ENCODE measurements at regions not wholly inside any gene's neighbourhood (a gene's known extent, or its start where the extent isn't known, plus 50 kb on each side); places are given as distances from the start of the nearest gene placed in this dataset.

- no peak for DNase-seq
- no peak overlapping the region for H2AFZ ChIP-seq (ENCODE audit: low read depth, low read length)
- H3K79me2 ChIP-seq (ENCODE audit: insufficient read depth, low read length) = no peaks in the 10 kb centered on the region
- ATAC-seq (ENCODE audit: insufficient read depth, low read depth) = no peak
- no peaks in the 10 kb centered on the region for H3K27me3 ChIP-seq (ENCODE audit: insufficient read depth, low read length, poor library complexity)
- TF ChIP-seq, protein P1, sequence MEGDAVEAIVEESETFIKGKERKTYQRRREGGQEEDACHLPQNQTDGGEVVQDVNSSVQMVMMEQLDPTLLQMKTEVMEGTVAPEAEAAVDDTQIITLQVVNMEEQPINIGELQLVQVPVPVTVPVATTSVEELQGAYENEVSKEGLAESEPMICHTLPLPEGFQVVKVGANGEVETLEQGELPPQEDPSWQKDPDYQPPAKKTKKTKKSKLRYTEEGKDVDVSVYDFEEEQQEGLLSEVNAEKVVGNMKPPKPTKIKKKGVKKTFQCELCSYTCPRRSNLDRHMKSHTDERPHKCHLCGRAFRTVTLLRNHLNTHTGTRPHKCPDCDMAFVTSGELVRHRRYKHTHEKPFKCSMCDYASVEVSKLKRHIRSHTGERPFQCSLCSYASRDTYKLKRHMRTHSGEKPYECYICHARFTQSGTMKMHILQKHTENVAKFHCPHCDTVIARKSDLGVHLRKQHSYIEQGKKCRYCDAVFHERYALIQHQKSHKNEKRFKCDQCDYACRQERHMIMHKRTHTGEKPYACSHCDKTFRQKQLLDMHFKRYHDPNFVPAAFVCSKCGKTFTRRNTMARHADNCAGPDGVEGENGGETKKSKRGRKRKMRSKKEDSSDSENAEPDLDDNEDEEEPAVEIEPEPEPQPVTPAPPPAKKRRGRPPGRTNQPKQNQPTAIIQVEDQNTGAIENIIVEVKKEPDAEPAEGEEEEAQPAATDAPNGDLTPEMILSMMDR (IDR thresholded peaks at IDR 0.05; ENCODE audit: borderline replicate concordance, extremely low read depth, low read length, poor library complexity, severe bottlenecking) = no peak
- no peaks in the 10 kb centered on the region for H3K9me3 ChIP-seq (ENCODE audit: insufficient read depth, low read length, severe bottlenecking)
- no peak overlapping the region for H3K9ac ChIP-seq (ENCODE audit: low read depth, low read length)
- H3K4me2 ChIP-seq (ENCODE audit: insufficient read depth, low read length) = no peak overlapping the region
- H3K4me1 ChIP-seq (ENCODE audit: insufficient read depth, low read length) = no peaks in the 10 kb centered on the region
- H3K36me3 ChIP-seq (ENCODE audit: insufficient read depth, low read length) = no peaks in the 10 kb centered on the region
- no peaks in the 10 kb centered on the region for H4K20me1 ChIP-seq (ENCODE audit: insufficient read depth, low read length)
- H3K4me3 ChIP-seq (ENCODE audit: low read depth in 1 of 2, low read length in 2 of 2) = no peak overlapping the region
- no peak overlapping the region for H3K27ac ChIP-seq (ENCODE audit: low read length)
Measured at GRCh38 chr4:11053601-11054220, 369.1 kb upstream of the CLNK start.

DNA sequence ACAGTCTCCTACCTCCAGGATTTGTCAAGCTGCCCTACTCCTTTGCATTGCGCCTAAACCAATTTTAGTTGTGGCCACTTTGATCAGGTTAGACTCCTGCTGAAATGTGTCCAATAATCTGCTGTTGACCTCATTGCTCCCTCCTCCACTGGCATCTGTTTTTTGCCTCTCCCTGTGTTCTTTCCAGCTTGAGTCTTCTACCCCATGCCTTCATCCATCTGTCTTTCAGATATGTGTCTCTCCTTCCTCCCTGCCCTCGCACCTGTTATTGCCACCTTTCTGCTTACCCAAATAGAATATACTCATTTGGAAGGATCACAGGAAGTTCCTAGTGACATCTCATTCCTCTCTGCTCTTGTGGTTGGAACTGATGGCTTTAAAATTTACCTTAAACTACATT lies 366.6 kb upstream of the CLNK start:
- TF ChIP-seq, protein P1 (IDR thresholded peaks at IDR 0.05; ENCODE audit: borderline replicate concordance, extremely low read depth, low read length, poor library complexity, severe bottlenecking) = no peak
- no peak for TF ChIP-seq EZH2 (IDR thresholded peaks at IDR 0.05; ENCODE audit: borderline replicate concordance, low read depth, low read length, severe bottlenecking)
- no peak overlapping the region for H3K4me2 ChIP-seq (ENCODE audit: insufficient read depth, low read length)
- no peak for ATAC-seq (ENCODE audit: insufficient read depth, low read depth)

GRCh38 chr4:11050766-11051165 lies 366.2 kb upstream of the CLNK start:
- H3K79me2 ChIP-seq (ENCODE audit: insufficient read depth, low read length) = no peaks in the 10 kb centered on the region

More for the DNA sequence above, 366.6 kb upstream of the CLNK start:
- H3K36me3 ChIP-seq (ENCODE audit: insufficient read depth, low read length) = no peaks in the 10 kb centered on the region
- H4K20me1 ChIP-seq (ENCODE audit: insufficient read depth, low read length) = no peaks in the 10 kb centered on the region
- no peaks in the 10 kb centered on the region for H3K27me3 ChIP-seq (ENCODE audit: insufficient read depth, low read length, poor library complexity)
- H3K27ac ChIP-seq (ENCODE audit: low read length) = no peak overlapping the region
- no peaks in the 10 kb centered on the region for H3K4me1 ChIP-seq (ENCODE audit: insufficient read depth, low read length)
- H3K9me3 ChIP-seq (ENCODE audit: insufficient read depth, low read length, severe bottlenecking) = no peaks in the 10 kb centered on the region
- no peak overlapping the region for H3K9ac ChIP-seq (ENCODE audit: low read depth, low read length)
- DNase-seq = no peak
- H2AFZ ChIP-seq (ENCODE audit: low read depth, low read length) = no peak overlapping the region
- no peaks in the 10 kb centered on the region for H3K79me2 ChIP-seq (ENCODE audit: insufficient read depth, low read length)
- no peak overlapping the region for H3K4me3 ChIP-seq (ENCODE audit: low read depth in 1 of 2, low read length in 2 of 2)

More at GRCh38 chr4:11050766-11051165, 366.2 kb upstream of the CLNK start:
- no peak for TF ChIP-seq EZH2 (IDR thresholded peaks at IDR 0.05; ENCODE audit: borderline replicate concordance, low read depth, low read length, severe bottlenecking)
- TF ChIP-seq, protein P1 (IDR thresholded peaks at IDR 0.05; ENCODE audit: borderline replicate concordance, extremely low read depth, low read length, poor library complexity, severe bottlenecking) = no peak
- no peak overlapping the region for H3K4me3 ChIP-seq (ENCODE audit: low read depth in 1 of 2, low read length in 2 of 2)
- ATAC-seq (ENCODE audit: insufficient read depth, low read depth) (no peak), DNase-seq (no peak)
- no peak overlapping the region for H3K4me2 ChIP-seq (ENCODE audit: insufficient read depth, low read length)
- no peaks in the 10 kb centered on the region for H3K36me3 ChIP-seq (ENCODE audit: insufficient read depth, low read length)
- no peak overlapping the region for H2AFZ ChIP-seq (ENCODE audit: low read depth, low read length)
- no peaks in the 10 kb centered on the region for H3K9me3 ChIP-seq (ENCODE audit: insufficient read depth, low read length, severe bottlenecking)
- H3K27ac ChIP-seq (ENCODE audit: low read length) = no peak overlapping the region
- H3K9ac ChIP-seq (ENCODE audit: low read depth, low read length) = no peak overlapping the region
- no peaks in the 10 kb centered on the region for H3K27me3 ChIP-seq (ENCODE audit: insufficient read depth, low read length, poor library complexity)
- H3K4me1 ChIP-seq (ENCODE audit: insufficient read depth, low read length) = no peaks in the 10 kb centered on the region
- no peaks in the 10 kb centered on the region for H4K20me1 ChIP-seq (ENCODE audit: insufficient read depth, low read length)

Data from DND-41 (cell line).